SK-N-MC (cell line): ENCODE measurements at regions not wholly inside any gene's neighbourhood (a gene's known extent, or its start where the extent isn't known, plus 50 kb on each side); places are given as distances from the start of the nearest gene placed in this dataset.

Source experiments
- EZH2 ChIP-seq: fragments of 200-600 bp; sonication (generic); IDR thresholded peaks from one replicate; pipeline ENCODE4 v1.6.1; 2017; ENCODE audit warnings: antibody characterized with exemption
- FOXP2 ChIP-seq: optimal IDR thresholded peaks from 2 replicates; pipeline ENCODE3; 2011; ENCODE audit warnings: mild to moderate bottlenecking, moderate library complexity; ENCODE audit not compliant: insufficient read depth; ENCODE audit errors: extremely low read length, control extremely low read depth
- POLR2AphosphoS5 ChIP-seq: IDR thresholded peaks from 2 replicates; pipeline ENCODE4 v1.6.1; 2012; ENCODE audit warnings: mild to moderate bottlenecking, low read depth, low read length, borderline replicate concordance

DNA sequence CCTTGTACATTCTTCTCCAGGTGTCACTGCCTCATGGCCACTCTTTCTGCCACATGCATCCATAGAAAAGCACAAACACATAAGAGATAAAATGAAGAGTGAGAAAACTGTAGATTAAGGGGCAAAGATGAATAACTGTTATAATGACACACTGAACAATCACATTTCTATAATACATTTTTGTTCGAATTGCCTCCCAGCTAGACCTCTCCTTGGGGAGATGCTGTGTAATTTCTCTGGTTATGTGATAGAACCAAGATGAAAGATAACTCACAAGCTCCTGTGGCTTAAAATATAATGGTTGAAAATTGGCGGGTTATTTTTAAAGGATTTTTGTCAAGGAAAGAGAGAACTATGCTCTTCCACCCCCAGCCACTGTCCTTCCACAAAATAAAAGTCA lies 60.2 kb upstream of the STEAP1 start:
- TF ChIP-seq EZH2 (no peak), POLR2AphosphoS5 (no peak), FOXP2 (no peak)
